AML-193 (cell line): ENCODE measurements at regions not wholly inside any gene's neighbourhood (a gene's known extent, or its start where the extent isn't known, plus 50 kb on each side); places are given as distances from the start of the nearest gene placed in this dataset.

ENCODE experiments used
- DNase-seq, 2 experiments: peaks; one replicate each; lab custom pipeline; 2025; lab: John Stamatoyannopoulos, UW

GRCh38 chr14:97395068-97395467 lies 597.9 kb downstream of the VRK1 start:
- no peak for DNase-seq

GRCh38 chr14:97401714-97402113 lies 604.5 kb downstream of the VRK1 start:
- DNase-seq = no peak

- DNase-seq = no peak
Measured at GRCh38 chr14:97402279-97402678, 605.1 kb downstream of the VRK1 start.

GRCh38 chr14:97407701-97408407 lies 610.7 kb downstream of the VRK1 start:
- no peak for DNase-seq

- DNase-seq = no peak
Measured at GRCh38 chr14:97408503-97408902, 611.3 kb downstream of the VRK1 start.

GRCh38 chr14:97408937-97409815 lies 612.0 kb downstream of the VRK1 start:
- no peak for DNase-seq

- DNase-seq = no peak
Measured at GRCh38 chr14:97410667-97411620, 613.8 kb downstream of the VRK1 start.

GRCh38 chr14:97411938-97412612 lies 614.9 kb downstream of the VRK1 start:
- no peak for DNase-seq

GRCh38 chr14:97413022-97413539 lies 615.9 kb downstream of the VRK1 start:
- DNase-seq = no peak

- no peak for DNase-seq
Measured at GRCh38 chr14:97413966-97414717, 617.0 kb downstream of the VRK1 start.

- DNase-seq = no peak
Measured at GRCh38 chr14:97414718-97415098, 617.5 kb downstream of the VRK1 start.

- no peak for DNase-seq
Measured at GRCh38 chr14:97415907-97416306, 618.7 kb downstream of the VRK1 start.

- no peak for DNase-seq
Measured at GRCh38 chr14:97416550-97416949, 619.4 kb downstream of the VRK1 start.

GRCh38 chr14:97417331-97417730 lies 620.1 kb downstream of the VRK1 start:
- DNase-seq = no peak

GRCh38 chr14:97420211-97420610 lies 623.0 kb downstream of the VRK1 start:
- DNase-seq = no peak

GRCh38 chr14:97426776-97427175 lies 629.6 kb downstream of the VRK1 start:
- DNase-seq = no peak

- DNase-seq = no peak
Measured at GRCh38 chr14:97428808-97429440, 631.7 kb downstream of the VRK1 start.

- no peak for DNase-seq
Measured at GRCh38 chr14:97432586-97432985, 635.4 kb downstream of the VRK1 start.

GRCh38 chr14:97441740-97442362 lies 644.7 kb downstream of the VRK1 start:
- DNase-seq = no peak

GRCh38 chr14:97442363-97442762 lies 645.2 kb downstream of the VRK1 start:
- DNase-seq = no peak
